ENCODE measurements at regions not wholly inside any gene's neighbourhood (a gene's known extent, or its start where the extent isn't known, plus 50 kb on each side); places are given as distances from the start of the nearest gene placed in this dataset.

- no peak for DNase-seq (ENCODE audit: low spot score)
- TF ChIP-seq, protein P1, sequence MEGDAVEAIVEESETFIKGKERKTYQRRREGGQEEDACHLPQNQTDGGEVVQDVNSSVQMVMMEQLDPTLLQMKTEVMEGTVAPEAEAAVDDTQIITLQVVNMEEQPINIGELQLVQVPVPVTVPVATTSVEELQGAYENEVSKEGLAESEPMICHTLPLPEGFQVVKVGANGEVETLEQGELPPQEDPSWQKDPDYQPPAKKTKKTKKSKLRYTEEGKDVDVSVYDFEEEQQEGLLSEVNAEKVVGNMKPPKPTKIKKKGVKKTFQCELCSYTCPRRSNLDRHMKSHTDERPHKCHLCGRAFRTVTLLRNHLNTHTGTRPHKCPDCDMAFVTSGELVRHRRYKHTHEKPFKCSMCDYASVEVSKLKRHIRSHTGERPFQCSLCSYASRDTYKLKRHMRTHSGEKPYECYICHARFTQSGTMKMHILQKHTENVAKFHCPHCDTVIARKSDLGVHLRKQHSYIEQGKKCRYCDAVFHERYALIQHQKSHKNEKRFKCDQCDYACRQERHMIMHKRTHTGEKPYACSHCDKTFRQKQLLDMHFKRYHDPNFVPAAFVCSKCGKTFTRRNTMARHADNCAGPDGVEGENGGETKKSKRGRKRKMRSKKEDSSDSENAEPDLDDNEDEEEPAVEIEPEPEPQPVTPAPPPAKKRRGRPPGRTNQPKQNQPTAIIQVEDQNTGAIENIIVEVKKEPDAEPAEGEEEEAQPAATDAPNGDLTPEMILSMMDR (IDR thresholded peaks at IDR 0.05): no peak
- no peak for ATAC-seq (ENCODE audit: low FRiP score)
Observed at GRCh38 chr4:173753408-173753807, 223.4 kb upstream of the HAND2 start.

GRCh38 chr4:173752610-173753230 is 222.7 kb upstream of the HAND2 start:
- DNase-seq (ENCODE audit: low spot score) (no peak), ATAC-seq (ENCODE audit: low FRiP score) (no peak)

GRCh38 chr4:173748353-173748752 is 218.3 kb upstream of the HAND2 start:
- DNase-seq (ENCODE audit: low spot score) (no peak), ATAC-seq (ENCODE audit: low FRiP score) (no peak)
- TF ChIP-seq, protein P1 (IDR thresholded peaks at IDR 0.05): no peak

More at GRCh38 chr4:173752610-173753230, 222.7 kb upstream of the HAND2 start:
- TF ChIP-seq, protein P1 (IDR thresholded peaks at IDR 0.05): no peak

- TF ChIP-seq, protein P1 (IDR thresholded peaks at IDR 0.05): no peak
- DNase-seq (ENCODE audit: low spot score): no peak
- ATAC-seq (ENCODE audit: low FRiP score): no peak
Observed at GRCh38 chr4:173747537-173748257, 217.7 kb upstream of the HAND2 start.

- TF ChIP-seq, protein P1 (IDR thresholded peaks at IDR 0.05): no peak
- DNase-seq (ENCODE audit: low spot score) (no peak), ATAC-seq (ENCODE audit: low FRiP score) (no peak)
Observed at GRCh38 chr4:173746424-173746823, 216.4 kb upstream of the HAND2 start.

DNA sequence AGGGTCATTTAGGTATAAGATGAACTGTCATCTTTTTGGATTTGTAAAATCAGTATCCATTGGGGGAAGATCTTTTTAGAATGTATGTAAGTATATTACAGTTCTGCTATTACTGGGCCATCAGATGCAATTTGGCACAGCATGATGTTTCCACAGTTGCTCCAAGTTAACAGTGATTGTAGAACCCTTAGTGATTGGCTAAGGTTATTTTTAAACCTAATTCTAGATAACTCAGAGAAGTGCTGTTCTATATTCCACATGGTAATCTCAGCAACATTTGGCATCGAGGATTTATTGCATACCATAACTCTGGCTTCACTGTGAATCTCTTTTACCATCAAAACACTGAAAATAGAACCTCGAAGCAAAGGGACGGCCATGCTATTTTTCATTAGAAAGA is 215.7 kb upstream of the HAND2 start:
- no peak for ATAC-seq (ENCODE audit: low FRiP score)
- DNase-seq (ENCODE audit: low spot score): no peak
- TF ChIP-seq, protein P1 (IDR thresholded peaks at IDR 0.05): no peak

GRCh38 chr4:173736840-173737239 is 206.8 kb upstream of the HAND2 start:
- TF ChIP-seq, protein P1 (IDR thresholded peaks at IDR 0.05): no peak
- ATAC-seq (ENCODE audit: low FRiP score) (no peak), DNase-seq (ENCODE audit: low spot score) (no peak)

Measured in omental fat pad (tissue), 3 donors.